ENCODE measurements at regions not wholly inside any gene's neighbourhood (a gene's known extent, or its start where the extent isn't known, plus 50 kb on each side); places are given as distances from the start of the nearest gene placed in this dataset.
A peak's percentile ranks its signal among the peaks of the same experiment; 100 is the strongest.

DNA sequence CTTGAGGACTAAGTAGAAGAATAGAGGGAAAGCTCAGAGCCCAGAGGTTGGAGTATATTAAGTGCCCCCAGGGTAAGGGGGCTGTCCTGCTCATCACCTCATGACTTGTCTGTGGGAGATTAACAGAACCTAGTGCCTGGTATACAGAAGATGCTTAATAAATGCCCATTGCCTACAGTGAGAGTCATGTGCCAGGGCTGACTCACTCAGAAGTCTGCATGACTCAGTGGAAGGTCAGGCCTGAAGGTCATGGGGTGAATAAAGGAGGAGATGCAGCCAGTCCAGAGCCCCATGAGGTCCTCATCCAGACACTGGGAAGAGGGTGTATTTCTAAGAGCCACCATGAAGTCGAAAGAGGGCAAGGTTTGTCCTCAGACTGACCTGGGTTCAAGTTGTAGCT is 62.5 kb upstream of the TLE3 start:
- DNase-seq (ENCODE audit: low spot score) = no peak

DNA sequence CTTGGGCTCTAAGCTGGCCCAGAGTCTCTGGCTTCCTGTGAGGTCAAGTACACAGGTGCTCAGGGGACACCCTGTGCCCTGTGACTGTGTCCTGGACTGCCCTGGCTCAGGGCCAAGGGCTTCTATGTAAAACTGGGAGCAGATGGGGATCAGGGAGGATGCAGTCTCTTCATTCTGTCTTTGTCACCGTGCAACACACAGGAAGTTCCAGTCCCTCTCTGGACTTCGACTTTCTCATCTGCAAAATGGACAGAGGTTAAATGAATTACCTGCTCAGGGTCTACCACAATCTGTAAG is 61.9 kb upstream of the TLE3 start:
- DNase-seq (ENCODE audit: low spot score) = no peak

DNA sequence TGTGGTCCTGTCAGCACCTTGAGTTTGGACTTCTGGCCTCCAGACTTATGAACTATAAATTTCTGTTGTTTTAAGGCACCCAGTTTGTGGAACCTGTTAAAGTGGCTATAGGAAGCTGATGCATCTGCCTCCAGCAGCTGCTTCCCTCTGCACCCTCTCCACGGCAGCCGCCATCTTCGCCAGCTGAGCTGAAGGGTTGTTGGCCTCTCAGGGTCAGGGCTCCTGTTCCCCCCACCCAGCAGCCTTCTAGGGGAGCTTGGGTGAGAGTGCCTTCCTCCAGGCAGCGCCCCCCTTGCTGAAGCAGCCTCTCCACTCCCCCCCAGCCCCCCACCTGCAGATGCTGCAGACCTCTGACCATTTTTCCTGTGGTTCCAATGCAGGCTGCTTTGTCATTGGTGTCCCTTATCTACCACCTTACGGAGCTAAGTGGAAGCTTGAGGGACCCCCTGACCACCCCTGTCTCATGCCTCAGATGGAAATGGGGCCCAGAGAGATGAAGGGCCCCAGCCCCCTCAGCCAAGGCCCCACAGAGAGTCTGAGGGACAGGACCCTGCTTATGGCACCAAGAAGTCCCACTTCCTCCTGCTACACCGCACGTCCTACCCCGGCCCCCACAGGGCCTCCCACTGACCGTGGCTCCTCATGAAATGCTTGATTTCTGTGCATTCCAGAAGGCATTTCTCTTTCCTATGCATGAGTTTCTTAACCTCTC is 61.4 kb upstream of the TLE3 start:
- no peak for DNase-seq (ENCODE audit: low spot score)

DNA sequence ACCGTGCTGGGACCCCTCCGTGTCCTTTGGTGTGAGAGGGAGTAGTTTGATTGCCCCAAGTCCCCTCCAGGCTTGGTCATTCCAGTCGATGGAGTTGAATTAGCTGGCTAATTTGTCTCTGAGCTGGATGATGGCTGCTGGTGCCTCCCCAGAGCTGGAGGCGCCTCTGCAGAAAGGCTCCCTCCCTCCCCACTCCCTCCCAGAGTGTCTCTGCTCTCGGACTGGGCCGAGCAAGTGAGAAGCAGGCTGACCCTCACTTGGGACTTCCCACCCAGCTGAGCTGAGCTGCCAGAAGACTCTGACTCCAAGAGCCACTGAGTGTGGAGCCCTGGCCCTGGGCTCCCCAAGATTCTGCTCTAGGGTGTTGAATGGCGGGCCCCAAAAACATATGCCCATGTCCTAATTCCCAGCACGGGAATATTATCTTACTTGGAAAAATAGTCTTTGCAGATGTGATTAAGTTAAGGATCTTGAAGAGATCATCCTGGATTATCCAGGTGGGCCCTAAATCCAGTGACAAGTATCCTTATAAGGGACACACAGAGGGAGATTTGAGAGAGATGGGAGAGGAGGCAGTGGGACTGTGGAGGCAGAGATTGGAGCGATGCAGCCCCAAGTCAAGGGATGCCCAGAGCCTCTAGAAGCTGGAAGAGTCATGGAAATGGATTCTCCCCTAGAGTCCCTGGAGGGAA is 60.7 kb upstream of the TLE3 start:
- no peak for DNase-seq (ENCODE audit: low spot score)

DNA sequence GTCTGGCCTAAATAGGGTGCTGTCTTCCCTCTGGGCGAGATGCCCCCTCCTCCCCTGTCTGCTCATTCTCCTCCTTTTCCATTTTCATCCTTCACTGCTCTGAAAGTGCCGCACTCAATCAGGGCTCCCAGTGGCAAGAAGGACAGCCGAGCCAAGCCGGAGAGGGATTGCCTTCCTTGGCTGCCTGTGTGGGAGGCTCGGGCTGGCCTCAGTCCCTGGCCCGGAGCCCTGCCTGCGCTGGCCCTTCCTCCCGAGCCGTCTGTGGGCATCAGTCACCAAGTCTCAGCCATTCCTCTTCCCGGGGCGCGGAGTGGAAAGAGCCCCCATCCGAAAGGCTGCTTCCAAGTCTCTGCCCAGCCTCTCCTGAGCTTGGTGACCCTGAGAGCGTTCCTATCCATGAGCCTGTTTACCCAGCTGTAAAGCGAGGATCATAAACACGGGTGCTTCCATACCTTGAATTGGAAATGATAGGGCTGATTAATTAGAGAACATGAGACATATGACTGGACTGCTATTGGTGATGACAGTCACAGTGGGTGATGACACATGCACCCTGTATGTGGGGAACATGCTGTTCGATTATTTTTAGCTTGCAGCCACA is 59.1 kb upstream of the TLE3 start:
- no peak for DNase-seq (ENCODE audit: low spot score)

DNA sequence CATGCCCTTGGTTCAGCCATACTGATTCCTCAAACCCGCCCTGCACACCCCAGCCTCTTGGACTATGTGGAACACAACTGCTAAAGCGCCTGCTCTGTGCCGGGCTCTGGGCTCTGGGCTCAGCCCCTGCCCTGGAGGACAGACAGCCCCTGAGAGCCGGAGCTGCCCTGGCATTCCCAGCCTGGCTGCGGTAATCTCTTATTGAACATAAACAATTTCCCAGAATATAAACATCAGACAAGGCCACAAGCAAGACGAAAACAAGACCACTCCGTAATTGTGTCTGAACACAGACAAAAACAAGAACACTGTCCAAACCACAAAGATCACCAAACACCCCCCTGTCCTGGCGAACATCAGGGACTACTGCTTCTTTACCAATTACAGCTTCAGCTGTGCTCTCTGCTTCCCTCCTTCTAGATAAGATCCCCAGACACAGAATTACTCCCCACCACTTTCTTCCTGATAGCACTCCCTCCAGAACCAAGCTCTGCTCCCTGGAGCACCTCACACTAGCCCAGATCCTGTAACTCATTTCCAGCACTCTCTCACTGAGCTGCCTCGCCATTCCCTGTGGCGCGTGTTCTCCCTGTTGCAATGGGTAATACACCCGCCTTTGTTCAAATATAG is 57.1 kb upstream of the TLE3 start:
- no peak for DNase-seq (ENCODE audit: low spot score)

DNA sequence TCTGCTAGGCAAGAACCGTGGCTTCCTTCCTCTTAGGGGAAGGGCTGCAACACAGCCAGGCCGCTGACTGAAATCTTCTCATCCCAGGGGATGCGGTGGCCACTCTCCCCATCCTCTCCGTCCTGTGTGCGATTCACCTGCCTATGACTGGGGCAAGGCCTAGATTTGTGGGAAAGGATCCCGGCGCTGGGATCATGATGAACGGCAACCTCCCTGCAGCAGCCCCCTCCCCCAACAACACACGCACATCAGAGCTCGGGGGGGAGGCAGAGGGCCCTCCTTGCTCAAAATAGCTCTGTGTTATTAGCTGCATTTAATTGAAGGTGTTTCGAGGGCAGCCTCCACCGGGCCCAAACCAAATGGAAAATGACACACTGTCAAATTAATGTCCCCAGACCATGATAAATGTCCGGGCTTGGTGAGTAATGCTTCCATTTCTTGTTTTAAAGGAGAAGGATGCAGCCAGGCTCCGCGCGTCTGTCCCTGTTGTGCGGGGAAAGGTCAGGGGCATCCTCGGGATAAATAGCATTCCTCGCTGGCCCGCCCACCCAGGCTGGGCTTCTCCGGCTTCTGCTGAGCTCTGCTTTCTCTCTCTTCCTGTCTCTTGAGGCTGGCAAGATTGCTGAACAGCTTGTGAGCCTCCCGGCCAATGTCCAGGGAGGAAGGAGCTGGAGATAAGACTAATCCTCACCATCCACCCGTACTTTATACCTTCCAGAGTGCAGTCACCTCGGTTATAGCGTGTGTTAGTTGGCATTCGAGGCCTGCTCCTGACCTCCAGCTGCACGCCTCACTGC is 56.4 kb upstream of the TLE3 start:
- DNase-seq (ENCODE audit: low spot score) = peak; percentile 49

DNA sequence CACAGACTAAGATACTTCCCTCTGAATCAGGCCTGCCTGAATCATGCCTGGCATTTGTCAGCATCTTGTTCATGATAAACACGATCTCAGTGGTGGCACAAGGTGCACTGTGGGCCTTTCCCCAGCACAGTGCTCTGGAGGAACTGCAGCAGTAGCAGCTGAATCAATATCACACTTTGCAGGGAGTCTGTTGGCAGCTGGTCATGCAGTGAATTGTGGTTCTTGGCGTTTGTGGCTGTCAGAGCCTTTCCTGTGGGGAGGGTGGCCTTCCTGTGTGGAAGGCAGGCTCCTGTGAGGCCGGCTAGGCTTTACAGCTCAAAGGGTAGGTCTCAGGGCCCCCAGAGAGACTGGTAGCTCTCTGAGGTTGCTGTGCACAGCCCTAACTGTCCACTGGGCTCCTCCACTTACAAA is 54.4 kb upstream of the TLE3 start:
- DNase-seq (ENCODE audit: low spot score) = no peak

DNA sequence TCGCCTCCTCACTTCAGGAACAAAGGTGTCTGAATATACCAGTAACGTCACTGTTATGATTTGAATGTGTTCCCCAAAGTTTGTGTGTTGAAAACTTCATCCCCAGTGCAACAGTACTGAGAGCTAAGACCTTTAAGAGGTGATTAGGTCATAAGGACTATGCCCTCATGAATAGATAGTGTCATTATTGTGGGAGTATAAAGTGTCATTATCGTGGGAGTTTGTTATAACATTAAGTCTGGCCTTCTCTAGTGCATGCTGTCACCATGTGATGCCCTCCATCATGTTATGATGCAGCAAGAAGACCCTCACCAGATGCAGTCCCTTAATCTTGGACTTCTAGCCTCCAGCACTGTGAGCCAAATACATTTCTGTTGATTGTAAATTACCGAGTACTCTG is 53.7 kb upstream of the TLE3 start:
- no peak for DNase-seq (ENCODE audit: low spot score)

DNA sequence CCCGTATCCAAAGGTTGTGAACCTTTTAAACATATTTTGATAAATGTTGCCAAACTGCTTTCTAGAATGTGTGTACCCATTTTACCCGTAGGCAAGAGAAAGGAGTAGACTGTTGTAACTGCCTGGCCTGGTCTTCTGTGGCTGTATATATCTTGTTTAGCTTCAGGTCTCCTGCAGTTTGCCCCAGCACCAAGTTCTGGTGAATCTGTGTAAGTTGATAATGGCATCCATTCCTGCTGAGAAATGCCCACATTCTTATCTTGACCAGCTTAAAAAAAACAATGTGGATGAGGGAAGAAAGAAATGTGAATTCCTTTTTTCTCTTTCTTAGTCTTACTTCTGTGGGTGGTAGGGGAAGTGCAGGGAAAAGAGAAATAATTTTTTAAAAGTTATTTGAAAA is 53.3 kb upstream of the TLE3 start:
- DNase-seq (ENCODE audit: low spot score) = no peak

DNA sequence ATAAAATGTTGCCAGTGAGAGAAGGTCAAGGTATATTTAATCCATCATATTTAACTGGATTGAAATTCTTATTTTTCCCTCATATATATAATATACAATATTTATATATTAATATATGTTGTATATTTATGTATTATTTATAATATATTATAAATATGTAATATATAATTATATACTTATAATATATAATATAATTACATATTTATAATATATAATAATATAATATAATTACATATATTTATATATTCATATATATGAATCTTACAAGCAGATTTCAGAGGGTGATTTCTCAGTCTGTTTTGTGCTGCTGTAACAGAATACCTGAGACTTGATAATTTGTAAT is 52.7 kb upstream of the TLE3 start:
- DNase-seq (ENCODE audit: low spot score) = no peak

DNA sequence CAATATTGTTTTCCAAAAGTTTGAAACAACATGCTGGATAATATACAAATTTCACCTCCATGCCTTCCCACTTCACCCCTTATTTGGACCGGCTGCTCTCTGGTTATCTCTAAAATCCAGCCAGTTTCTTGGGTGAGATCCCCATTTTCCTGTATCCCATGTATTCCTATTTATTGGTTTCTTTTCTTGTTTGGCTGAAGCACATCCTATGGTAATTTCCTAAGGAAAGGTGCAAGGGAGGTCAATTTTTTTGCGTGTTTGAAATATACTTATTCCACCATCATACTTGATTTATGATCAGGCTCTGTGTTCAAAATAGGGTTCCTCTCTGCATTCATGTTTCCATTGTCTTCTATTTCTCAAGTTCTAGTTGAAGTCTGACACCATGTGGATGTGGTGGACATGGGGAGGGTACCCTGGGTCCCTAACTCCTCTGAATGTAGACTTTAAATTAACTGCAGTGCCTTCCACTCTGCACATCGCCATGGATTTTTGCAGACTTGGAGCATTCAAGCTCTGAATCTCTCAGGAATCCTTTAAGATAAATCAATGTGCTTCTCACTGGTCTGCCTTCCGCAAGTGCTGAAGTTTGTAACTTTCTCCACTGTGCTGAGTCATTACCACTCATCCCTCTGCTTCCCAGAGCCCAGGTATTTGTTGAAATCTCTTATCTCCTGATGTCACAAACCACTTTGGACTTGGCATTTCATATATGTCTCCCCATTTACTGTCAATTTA is 52.1 kb upstream of the TLE3 start:
- DNase-seq (ENCODE audit: low spot score) = no peak

DNA sequence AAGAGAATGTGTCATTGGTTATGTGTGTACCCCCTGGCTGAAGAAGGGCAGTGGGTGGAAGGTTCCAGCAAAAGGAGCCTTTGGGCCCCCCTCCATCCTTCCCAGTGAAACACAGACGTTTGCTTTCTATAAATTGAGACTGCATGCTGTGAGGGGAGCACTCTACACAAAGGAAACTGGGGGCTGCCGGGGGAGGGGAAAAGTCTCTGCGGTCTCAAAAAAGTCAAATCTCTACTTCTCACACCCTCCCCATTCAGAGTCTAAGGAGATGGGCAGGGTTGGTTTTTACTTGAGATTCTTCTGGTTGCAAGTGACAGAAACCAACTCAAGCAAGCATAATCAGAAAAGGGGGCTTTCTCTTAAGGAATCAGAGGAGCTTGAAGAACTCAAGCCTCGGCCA is 50.1 kb upstream of the TLE3 start:
- no peak for DNase-seq (ENCODE audit: low spot score)
